ENCODE measurements at regions not wholly inside any gene's neighbourhood (a gene's known extent, or its start where the extent isn't known, plus 50 kb on each side); places are given as distances from the start of the nearest gene placed in this dataset.

DNA sequence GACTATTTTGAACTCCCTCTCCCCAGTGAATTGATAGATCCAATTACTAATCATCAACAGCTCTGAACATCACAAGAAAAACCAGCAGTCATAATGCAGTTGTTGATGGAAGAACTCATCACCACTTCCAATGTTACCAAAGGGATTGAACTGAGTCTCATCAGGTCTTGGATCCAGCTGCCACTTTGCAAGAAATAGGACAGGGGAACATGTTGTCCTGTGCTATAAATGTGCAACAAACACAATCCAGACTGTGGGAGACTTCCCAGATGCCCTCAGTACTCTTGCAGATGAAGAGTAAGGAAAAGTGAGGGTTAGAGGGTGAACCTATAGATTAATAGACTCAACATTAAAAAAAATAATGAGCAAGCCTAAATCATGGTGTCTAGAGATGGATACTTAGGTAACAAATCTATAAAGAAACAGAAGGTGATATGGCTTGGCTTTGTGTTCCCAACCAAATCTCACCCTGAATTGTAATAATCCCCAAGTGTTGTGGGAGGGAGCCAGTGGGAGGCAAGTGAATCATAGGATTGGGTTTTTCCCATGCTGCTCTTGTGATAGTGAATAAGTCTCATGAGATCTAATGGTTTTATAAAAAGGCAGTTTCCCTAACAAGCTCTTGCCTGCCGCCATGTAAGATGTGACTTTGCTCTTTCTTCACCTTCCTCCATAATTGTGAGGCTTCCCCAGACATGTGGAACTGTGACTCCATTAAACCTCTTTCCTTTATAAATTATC lies 63.4 kb upstream of the PAPPA start:
- TF ChIP-seq, protein P1, sequence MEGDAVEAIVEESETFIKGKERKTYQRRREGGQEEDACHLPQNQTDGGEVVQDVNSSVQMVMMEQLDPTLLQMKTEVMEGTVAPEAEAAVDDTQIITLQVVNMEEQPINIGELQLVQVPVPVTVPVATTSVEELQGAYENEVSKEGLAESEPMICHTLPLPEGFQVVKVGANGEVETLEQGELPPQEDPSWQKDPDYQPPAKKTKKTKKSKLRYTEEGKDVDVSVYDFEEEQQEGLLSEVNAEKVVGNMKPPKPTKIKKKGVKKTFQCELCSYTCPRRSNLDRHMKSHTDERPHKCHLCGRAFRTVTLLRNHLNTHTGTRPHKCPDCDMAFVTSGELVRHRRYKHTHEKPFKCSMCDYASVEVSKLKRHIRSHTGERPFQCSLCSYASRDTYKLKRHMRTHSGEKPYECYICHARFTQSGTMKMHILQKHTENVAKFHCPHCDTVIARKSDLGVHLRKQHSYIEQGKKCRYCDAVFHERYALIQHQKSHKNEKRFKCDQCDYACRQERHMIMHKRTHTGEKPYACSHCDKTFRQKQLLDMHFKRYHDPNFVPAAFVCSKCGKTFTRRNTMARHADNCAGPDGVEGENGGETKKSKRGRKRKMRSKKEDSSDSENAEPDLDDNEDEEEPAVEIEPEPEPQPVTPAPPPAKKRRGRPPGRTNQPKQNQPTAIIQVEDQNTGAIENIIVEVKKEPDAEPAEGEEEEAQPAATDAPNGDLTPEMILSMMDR (IDR thresholded peaks at IDR 0.05; ENCODE audit: insufficient read depth, low read length, poor library complexity, severe bottlenecking) = no peak
- no peak for TF ChIP-seq EZH2phosphoT487 (conservative IDR thresholded peaks at IDR 0.05; ENCODE audit: low read length)
- no peak overlapping the region for H3K27ac ChIP-seq (ENCODE audit: low read depth, low read length)
- H3K4me2 ChIP-seq (ENCODE audit: low read depth, low read length, poor library complexity, severe bottlenecking) = no peak overlapping the region
- H4K20me1 ChIP-seq (ENCODE audit: low read depth, low read length) = no peaks in the 10 kb centered on the region
- no peak overlapping the region for H3K9ac ChIP-seq (ENCODE audit: low read length)
- H3K79me2 ChIP-seq (ENCODE audit: insufficient read depth, low read length) = no peaks in the 10 kb centered on the region
- H3F3A ChIP-seq (ENCODE audit: insufficient read depth) = no peaks in the 10 kb centered on the region
- H3K27me3 ChIP-seq (ENCODE audit: low read length) = no peaks in the 10 kb centered on the region
- H3K4me3 ChIP-seq (ENCODE audit: insufficient read depth, low read length, poor library complexity, severe bottlenecking) = no peak overlapping the region
- H2AFZ ChIP-seq (ENCODE audit: low read depth, low read length, severe bottlenecking) = no peak overlapping the region
- H3K9me3 ChIP-seq (ENCODE audit: insufficient read depth, low read length) = no peaks in the 10 kb centered on the region
- H3K9me2 ChIP-seq (replicated peaks; ENCODE audit: insufficient read depth, low read length) = no peaks in the 10 kb centered on the region
- no peaks in the 10 kb centered on the region for H3K36me3 ChIP-seq (ENCODE audit: low read length)

DNA sequence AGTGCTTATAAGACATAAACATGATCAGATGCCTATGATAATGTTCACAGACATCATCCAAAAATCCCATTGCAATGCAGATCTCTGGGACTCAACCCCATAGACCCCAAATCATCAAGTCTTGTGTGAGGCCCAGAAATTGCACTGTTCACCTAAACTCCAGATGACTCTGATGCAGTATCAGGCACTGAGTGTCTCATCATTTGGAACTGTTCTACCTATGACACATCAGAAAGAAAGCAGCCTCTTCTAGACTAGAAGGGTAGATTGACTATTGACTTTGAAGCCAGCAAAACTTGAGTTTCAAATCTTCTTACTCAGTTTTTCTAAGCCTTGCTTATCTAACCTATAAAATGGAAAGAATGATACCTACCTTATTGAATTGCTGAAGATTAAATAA lies 58.7 kb upstream of the PAPPA start:
- H3K4me2 ChIP-seq (ENCODE audit: low read depth, low read length, poor library complexity, severe bottlenecking) = no peak overlapping the region
- TF ChIP-seq EZH2phosphoT487 (conservative IDR thresholded peaks at IDR 0.05; ENCODE audit: low read length) = no peak
- TF ChIP-seq, protein P1 (IDR thresholded peaks at IDR 0.05; ENCODE audit: insufficient read depth, low read length, poor library complexity, severe bottlenecking) = no peak
- H3K9me2 ChIP-seq (replicated peaks; ENCODE audit: insufficient read depth, low read length) = no peaks in the 10 kb centered on the region
- H3K9me3 ChIP-seq (ENCODE audit: insufficient read depth, low read length) = no peaks in the 10 kb centered on the region
- H3K9ac ChIP-seq (ENCODE audit: low read length) = no peak overlapping the region
- H3K36me3 ChIP-seq (ENCODE audit: low read length) = no peaks in the 10 kb centered on the region
- H3K27me3 ChIP-seq (ENCODE audit: low read length) = no peaks in the 10 kb centered on the region
- H3K79me2 ChIP-seq (ENCODE audit: insufficient read depth, low read length) = no peaks in the 10 kb centered on the region
- no peak overlapping the region for H3K4me3 ChIP-seq (ENCODE audit: insufficient read depth, low read length, poor library complexity, severe bottlenecking)
- H2AFZ ChIP-seq (ENCODE audit: low read depth, low read length, severe bottlenecking) = no peak overlapping the region
- H3F3A ChIP-seq (ENCODE audit: insufficient read depth) = no peaks in the 10 kb centered on the region
- H3K27ac ChIP-seq (ENCODE audit: low read depth, low read length) = no peak overlapping the region
- no peaks in the 10 kb centered on the region for H4K20me1 ChIP-seq (ENCODE audit: low read depth, low read length)

DNA sequence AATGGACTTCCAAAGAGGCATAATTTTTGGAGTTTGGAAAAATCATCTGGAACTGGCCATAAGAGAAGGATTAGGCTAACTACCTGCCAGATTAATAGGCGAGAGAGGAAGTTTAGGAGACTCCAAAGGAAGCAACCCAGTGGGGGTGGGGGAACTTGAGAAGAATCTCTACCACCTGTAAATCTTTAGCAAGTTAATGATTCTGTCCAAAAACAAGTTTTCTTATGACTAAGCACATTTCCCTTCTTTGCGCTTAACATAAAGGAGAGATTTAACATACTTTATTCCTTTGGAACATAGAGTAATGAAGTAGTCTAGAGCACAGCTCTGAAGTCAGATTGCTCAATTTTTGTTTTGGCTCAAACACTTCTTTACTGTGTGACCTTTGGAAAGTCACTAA lies 58.2 kb upstream of the PAPPA start:
- Histone ChIP-seq H3K9ac (ENCODE audit: low read length) (no peak overlapping the region), H3K4me2 (ENCODE audit: low read depth, low read length, poor library complexity, severe bottlenecking) (no peak overlapping the region), H3K36me3 (ENCODE audit: low read length) (no peaks in the 10 kb centered on the region), H3K79me2 (ENCODE audit: insufficient read depth, low read length) (no peaks in the 10 kb centered on the region), H4K20me1 (ENCODE audit: low read depth, low read length) (no peaks in the 10 kb centered on the region), H3F3A (ENCODE audit: insufficient read depth) (no peaks in the 10 kb centered on the region), H2AFZ (ENCODE audit: low read depth, low read length, severe bottlenecking) (no peak overlapping the region), H3K27ac (ENCODE audit: low read depth, low read length) (no peak overlapping the region), H3K9me3 (ENCODE audit: insufficient read depth, low read length) (no peaks in the 10 kb centered on the region), H3K9me2 (replicated peaks; ENCODE audit: insufficient read depth, low read length) (no peaks in the 10 kb centered on the region), H3K4me3 (ENCODE audit: insufficient read depth, low read length, poor library complexity, severe bottlenecking) (no peak overlapping the region), H3K27me3 (ENCODE audit: low read length) (no peaks in the 10 kb centered on the region)
- TF ChIP-seq, protein P1 (IDR thresholded peaks at IDR 0.05; ENCODE audit: insufficient read depth, low read length, poor library complexity, severe bottlenecking) = no peak
- TF ChIP-seq EZH2phosphoT487 (conservative IDR thresholded peaks at IDR 0.05; ENCODE audit: low read length) = no peak
